GM12878 (cell line): ENCODE measurements at regions not wholly inside any gene's neighbourhood (a gene's known extent, or its start where the extent isn't known, plus 50 kb on each side); places are given as distances from the start of the nearest gene placed in this dataset.

Experiments used
- BCL11A ChIP-seq: IDR thresholded peaks from 2 replicates; pipeline ENCODE4 v1.6.1; 2011; ENCODE audit warnings: low read depth, low read length
- CBX3 ChIP-seq: fragments of 200-600 bp; sonication (generic); IDR thresholded peaks from 2 replicates; pipeline ENCODE4 v1.6.1; 2016; ENCODE audit warnings: low read depth, borderline replicate concordance
- JUNB ChIP-seq: IDR thresholded peaks from 2 replicates; pipeline ENCODE4 v1.6.1; 2016; ENCODE audit warnings: antibody characterized with exemption, mild to moderate bottlenecking
- PML ChIP-seq: IDR thresholded peaks from 2 replicates; pipeline ENCODE4 v1.6.1; 2012; ENCODE audit warnings: low read length, inconsistent platforms
- RAD21 ChIP-seq: IDR thresholded peaks from 2 replicates; pipeline ENCODE4 v1.6.1; 2011; ENCODE audit warnings: mild to moderate bottlenecking, low read depth, low read length, moderate library complexity; ENCODE audit not compliant: insufficient read depth
- SIX5 ChIP-seq: IDR thresholded peaks from 2 replicates; pipeline ENCODE4 v1.6.1; 2011; ENCODE audit warnings: mild to moderate bottlenecking, low read depth, low read length, moderate library complexity; ENCODE audit not compliant: severe bottlenecking
- SPI1 ChIP-seq: IDR thresholded peaks from 2 replicates; pipeline ENCODE4 v1.6.1; 2011; ENCODE audit warnings: low read depth, mild to moderate bottlenecking, low read length, moderate library complexity, borderline replicate concordance; ENCODE audit not compliant: insufficient read depth
- STAT3 ChIP-seq: IDR thresholded peaks from 2 replicates; pipeline ENCODE4 v1.6.1; 2011; ENCODE audit warnings: low read depth, low read length, improper control_type of control experiment
- TF ChIP-seq, protein P1 (sequence below): fragments of 450-650 bp; IDR thresholded peaks from 2 replicates; pipeline ENCODE4 v1.6.1; 2017; ENCODE audit warnings: antibody characterized with exemption, mild to moderate bottlenecking, moderate library complexity
- TF ChIP-seq, protein P2 (sequence below): fragments of 450-650 bp; IDR thresholded peaks from 2 replicates; pipeline ENCODE4 v1.6.1; 2017; ENCODE audit warnings: mild to moderate bottlenecking

DNA sequence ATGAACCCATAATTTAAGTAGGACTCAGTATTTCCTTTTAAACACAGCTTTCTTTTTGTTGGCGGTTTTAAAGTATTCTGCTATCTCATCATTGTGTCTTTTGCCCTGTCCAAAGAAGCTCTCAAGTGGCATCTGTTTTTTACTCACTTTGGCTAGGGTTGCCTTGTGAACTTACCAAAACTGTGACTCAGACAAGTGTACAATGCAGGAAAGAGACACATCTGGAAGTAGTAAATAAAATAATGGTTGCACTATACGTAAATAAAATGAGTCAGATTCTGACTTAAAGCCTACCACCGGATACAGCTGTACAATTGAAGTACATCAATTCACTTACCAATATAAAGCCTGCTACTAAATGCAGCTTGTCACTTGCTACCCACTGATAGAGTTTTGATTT is 619.2 kb upstream of the LRFN5 start (continued):
- TF ChIP-seq, protein P1, sequence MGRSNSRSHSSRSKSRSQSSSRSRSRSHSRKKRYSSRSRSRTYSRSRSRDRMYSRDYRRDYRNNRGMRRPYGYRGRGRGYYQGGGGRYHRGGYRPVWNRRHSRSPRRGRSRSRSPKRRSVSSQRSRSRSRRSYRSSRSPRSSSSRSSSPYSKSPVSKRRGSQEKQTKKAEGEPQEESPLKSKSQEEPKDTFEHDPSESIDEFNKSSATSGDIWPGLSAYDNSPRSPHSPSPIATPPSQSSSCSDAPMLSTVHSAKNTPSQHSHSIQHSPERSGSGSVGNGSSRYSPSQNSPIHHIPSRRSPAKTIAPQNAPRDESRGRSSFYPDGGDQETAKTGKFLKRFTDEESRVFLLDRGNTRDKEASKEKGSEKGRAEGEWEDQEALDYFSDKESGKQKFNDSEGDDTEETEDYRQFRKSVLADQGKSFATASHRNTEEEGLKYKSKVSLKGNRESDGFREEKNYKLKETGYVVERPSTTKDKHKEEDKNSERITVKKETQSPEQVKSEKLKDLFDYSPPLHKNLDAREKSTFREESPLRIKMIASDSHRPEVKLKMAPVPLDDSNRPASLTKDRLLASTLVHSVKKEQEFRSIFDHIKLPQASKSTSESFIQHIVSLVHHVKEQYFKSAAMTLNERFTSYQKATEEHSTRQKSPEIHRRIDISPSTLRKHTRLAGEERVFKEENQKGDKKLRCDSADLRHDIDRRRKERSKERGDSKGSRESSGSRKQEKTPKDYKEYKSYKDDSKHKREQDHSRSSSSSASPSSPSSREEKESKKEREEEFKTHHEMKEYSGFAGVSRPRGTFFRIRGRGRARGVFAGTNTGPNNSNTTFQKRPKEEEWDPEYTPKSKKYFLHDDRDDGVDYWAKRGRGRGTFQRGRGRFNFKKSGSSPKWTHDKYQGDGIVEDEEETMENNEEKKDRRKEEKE, result no peak
- TF ChIP-seq RAD21, result no peak
- TF ChIP-seq PML, result no peak
- TF ChIP-seq, protein P2, sequence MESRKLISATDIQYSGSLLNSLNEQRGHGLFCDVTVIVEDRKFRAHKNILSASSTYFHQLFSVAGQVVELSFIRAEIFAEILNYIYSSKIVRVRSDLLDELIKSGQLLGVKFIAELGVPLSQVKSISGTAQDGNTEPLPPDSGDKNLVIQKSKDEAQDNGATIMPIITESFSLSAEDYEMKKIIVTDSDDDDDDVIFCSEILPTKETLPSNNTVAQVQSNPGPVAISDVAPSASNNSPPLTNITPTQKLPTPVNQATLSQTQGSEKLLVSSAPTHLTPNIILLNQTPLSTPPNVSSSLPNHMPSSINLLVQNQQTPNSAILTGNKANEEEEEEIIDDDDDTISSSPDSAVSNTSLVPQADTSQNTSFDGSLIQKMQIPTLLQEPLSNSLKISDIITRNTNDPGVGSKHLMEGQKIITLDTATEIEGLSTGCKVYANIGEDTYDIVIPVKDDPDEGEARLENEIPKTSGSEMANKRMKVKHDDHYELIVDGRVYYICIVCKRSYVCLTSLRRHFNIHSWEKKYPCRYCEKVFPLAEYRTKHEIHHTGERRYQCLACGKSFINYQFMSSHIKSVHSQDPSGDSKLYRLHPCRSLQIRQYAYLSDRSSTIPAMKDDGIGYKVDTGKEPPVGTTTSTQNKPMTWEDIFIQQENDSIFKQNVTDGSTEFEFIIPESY, result no peak
- no peak for TF ChIP-seq STAT3
- TF ChIP-seq SIX5, result no peak
- TF ChIP-seq BCL11A, result no peak
- TF ChIP-seq CBX3, result no peak
- TF ChIP-seq JUNB, result no peak
- TF ChIP-seq SPI1, result no peak
- TF ChIP-seq, all 136 proteins: peak for 0
